GM23338 (cell line): ENCODE measurements at regions not wholly inside any gene's neighbourhood (a gene's known extent, or its start where the extent isn't known, plus 50 kb on each side); places are given as distances from the start of the nearest gene placed in this dataset.

ENCODE experiments used
- ATAC-seq: fragments of 200-7000 bp; cut with Tn5 transposase; 3 replicates; pipeline ENCODE4 v1.9.1; 2020
- DNase-seq: peaks from one replicate; pipeline ENCODE4 v3.0.0-alpha.2; 2015; ENCODE audit warnings: low spot score
- H2AFZ ChIP-seq: fragments of 200-600 bp; sonication (generic); 2 replicates; pipeline ENCODE4 v1.8.0; 2016; ENCODE audit warnings: antibody characterized with exemption, mild to moderate bottlenecking, moderate library complexity
- H3F3A ChIP-seq: fragments of 200-600 bp; sonication (generic); replicated peaks from 2 replicates; pipeline ENCODE4 v1.8.0; 2017; ENCODE audit warnings: antibody characterized with exemption, mixed run types, low read depth
- H3K27ac ChIP-seq: fragments of 200-600 bp; sonication (generic); 2 replicates; pipeline ENCODE4 v1.6.1; 2016; ENCODE audit warnings: low read depth
- H3K27me3 ChIP-seq: fragments of 200-600 bp; sonication (generic); 2 replicates; pipeline ENCODE4 v1.8.0; 2016; ENCODE audit warnings: mild to moderate bottlenecking, mixed run types, moderate library complexity; ENCODE audit not compliant: insufficient read depth
- H3K36me3 ChIP-seq: fragments of 200-600 bp; sonication (generic); 2 replicates; pipeline ENCODE4 v1.8.0; 2016; ENCODE audit warnings: mild to moderate bottlenecking; ENCODE audit not compliant: insufficient read depth
- H3K4me1 ChIP-seq: fragments of 200-600 bp; sonication (generic); 2 replicates; pipeline ENCODE4 v1.8.0; 2016; ENCODE audit warnings: mild to moderate bottlenecking, moderate library complexity; ENCODE audit not compliant: insufficient read depth
- H3K4me2 ChIP-seq: fragments of 200-600 bp; sonication (generic); 2 replicates; pipeline ENCODE4 v1.7.1; 2017; ENCODE audit warnings: mixed run types
- H3K4me3 ChIP-seq: fragments of 200-600 bp; sonication (generic); 2 replicates; pipeline ENCODE4 v1.6.1; 2016; ENCODE audit warnings: mixed run types
- H3K79me2 ChIP-seq: fragments of 200-600 bp; sonication (generic); replicated peaks from 2 replicates; pipeline ENCODE4 v1.8.0; 2017; ENCODE audit warnings: mild to moderate bottlenecking; ENCODE audit not compliant: insufficient read depth
- H3K9me2 ChIP-seq: fragments of 200-600 bp; sonication (generic); 2 replicates; pipeline ENCODE4 v1.8.0; 2017; ENCODE audit not compliant: insufficient read depth
- H4K20me1 ChIP-seq: fragments of 200-600 bp; sonication (generic); replicated peaks from 2 replicates; pipeline ENCODE4 v1.8.0; 2017; ENCODE audit warnings: mild to moderate bottlenecking; ENCODE audit not compliant: insufficient read depth
- H3K27ac Mint-ChIP-seq: 2 replicates; pipeline ENCODE4 v1.8.0; 2020; ENCODE audit warnings: inconsistent platforms, mild to moderate bottlenecking, moderate library complexity, mixed read lengths
- H3K27me3 Mint-ChIP-seq: 3 replicates; pipeline ENCODE4 v1.8.0; 2022; ENCODE audit warnings: low read depth, mild to moderate bottlenecking, moderate library complexity, mixed read lengths, inconsistent platforms; ENCODE audit not compliant: insufficient read depth, poor library complexity
- H3K36me3 Mint-ChIP-seq: 3 replicates; pipeline ENCODE4 v1.8.0; 2021; ENCODE audit warnings: low read depth, mild to moderate bottlenecking, inconsistent platforms, moderate library complexity, mixed read lengths
- H3K4me1 Mint-ChIP-seq: 3 replicates; pipeline ENCODE4 v1.8.0; 2020; ENCODE audit warnings: mild to moderate bottlenecking, inconsistent platforms, mixed read lengths
- H3K4me3 Mint-ChIP-seq: 3 replicates; pipeline ENCODE4 v1.8.0; 2021; ENCODE audit warnings: moderate library complexity, mild to moderate bottlenecking, inconsistent platforms, mixed read lengths
- H3K9me3 Mint-ChIP-seq: 3 replicates; pipeline ENCODE4 v1.8.0; 2020; ENCODE audit warnings: moderate library complexity, mild to moderate bottlenecking, inconsistent platforms, mixed read lengths
- CREB1 ChIP-seq: fragments of 250-450 bp; sonication (Bioruptor Pico); IDR thresholded peaks from 2 replicates; pipeline ENCODE4 v1.5.0; 2020; ENCODE audit warnings: low read depth, mild to moderate bottlenecking, moderate library complexity
- EZH2phosphoT487 ChIP-seq: fragments of 200-600 bp; sonication (generic); IDR thresholded peaks from one replicate; pipeline ENCODE4 v1.8.1; 2018; ENCODE audit warnings: antibody characterized with exemption; ENCODE audit not compliant: unreplicated experiment
- JUNB ChIP-seq: IDR thresholded peaks from one replicate; pipeline ENCODE4 v1.6.1; 2016; ENCODE audit warnings: antibody characterized with exemption; ENCODE audit not compliant: unreplicated experiment
- NANOG ChIP-seq: IDR thresholded peaks from 2 replicates; pipeline ENCODE4 v1.6.1; 2016; ENCODE audit warnings: antibody characterized with exemption, borderline replicate concordance
- POLR2AphosphoS5 ChIP-seq: IDR thresholded peaks from 2 replicates; pipeline ENCODE4 v1.6.1; 2016; ENCODE audit warnings: antibody characterized with exemption, low read depth
- ZNF114 ChIP-seq: fragments of 250-450 bp; sonication (Bioruptor Pico); IDR thresholded peaks from 2 replicates; pipeline ENCODE4 v1.5.0; 2020; ENCODE audit warnings: mild to moderate bottlenecking, moderate library complexity
- ZNF331 ChIP-seq: fragments of 250-450 bp; sonication (Bioruptor Pico); IDR thresholded peaks from 2 replicates; pipeline ENCODE4 v1.5.0; 2020; ENCODE audit warnings: low read depth, mild to moderate bottlenecking, moderate library complexity
- TF ChIP-seq, protein P1 (sequence below): IDR thresholded peaks from one replicate; pipeline ENCODE4 v1.6.1; 2018; ENCODE audit warnings: antibody characterized with exemption; ENCODE audit not compliant: unreplicated experiment
- TF ChIP-seq, protein P2 (sequence below): fragments of 250-450 bp; sonication (Bioruptor Pico); IDR thresholded peaks from 2 replicates; pipeline ENCODE4 v1.5.0; 2020; ENCODE audit warnings: mild to moderate bottlenecking, moderate library complexity

DNA sequence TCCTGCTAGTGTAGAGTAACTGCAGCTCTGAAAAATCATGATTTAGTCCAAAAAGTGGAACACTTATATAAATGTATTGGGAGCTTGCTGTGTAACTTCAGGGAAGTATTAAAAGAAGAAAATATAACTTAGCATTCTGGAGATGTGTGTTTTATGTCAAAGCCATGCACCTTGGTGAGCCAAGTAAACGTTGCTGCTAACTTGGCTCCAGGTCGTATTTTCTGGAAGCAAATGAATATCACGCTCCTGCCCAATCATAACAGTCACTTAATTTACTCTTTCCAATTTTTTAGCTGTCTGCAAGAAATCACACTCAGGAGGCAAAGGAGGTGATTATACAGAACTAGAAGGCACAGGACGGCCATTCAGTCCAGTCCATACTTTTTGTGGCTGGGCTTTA lies 61.1 kb downstream of the DOP1B start:
- Histone ChIP-seq H3K4me3 (no peak overlapping the region), H3K36me3 (no peaks in the 10 kb centered on the region), H3K9me2 (no peaks in the 10 kb centered on the region), H3K27ac (no peak overlapping the region; the same call in 1 of the 2 replicates), H3K4me1 (no peaks in the 10 kb centered on the region), H4K20me1 (no peaks in the 10 kb centered on the region), H3K27me3 (no peaks in the 10 kb centered on the region), H3K79me2 (no peaks in the 10 kb centered on the region), H3K4me2 (no peak overlapping the region), H2AFZ (no peak overlapping the region), H3F3A (no peaks in the 10 kb centered on the region)
- Mint-ChIP-seq H3K9me3 (no peaks in the 10 kb centered on the region), H3K36me3 (no peaks in the 10 kb centered on the region), H3K4me1 (no peaks in the 10 kb centered on the region), H3K4me3 (no peak overlapping the region), H3K27ac (no peak overlapping the region), H3K27me3 (peaks cover 3% of the 10 kb centered on the region)
- no peak for DNase-seq
- TF ChIP-seq JUNB (no peak), CREB1 (CRISPR knock-in tag) (no peak), NANOG (no peak)
- TF ChIP-seq, protein P1, sequence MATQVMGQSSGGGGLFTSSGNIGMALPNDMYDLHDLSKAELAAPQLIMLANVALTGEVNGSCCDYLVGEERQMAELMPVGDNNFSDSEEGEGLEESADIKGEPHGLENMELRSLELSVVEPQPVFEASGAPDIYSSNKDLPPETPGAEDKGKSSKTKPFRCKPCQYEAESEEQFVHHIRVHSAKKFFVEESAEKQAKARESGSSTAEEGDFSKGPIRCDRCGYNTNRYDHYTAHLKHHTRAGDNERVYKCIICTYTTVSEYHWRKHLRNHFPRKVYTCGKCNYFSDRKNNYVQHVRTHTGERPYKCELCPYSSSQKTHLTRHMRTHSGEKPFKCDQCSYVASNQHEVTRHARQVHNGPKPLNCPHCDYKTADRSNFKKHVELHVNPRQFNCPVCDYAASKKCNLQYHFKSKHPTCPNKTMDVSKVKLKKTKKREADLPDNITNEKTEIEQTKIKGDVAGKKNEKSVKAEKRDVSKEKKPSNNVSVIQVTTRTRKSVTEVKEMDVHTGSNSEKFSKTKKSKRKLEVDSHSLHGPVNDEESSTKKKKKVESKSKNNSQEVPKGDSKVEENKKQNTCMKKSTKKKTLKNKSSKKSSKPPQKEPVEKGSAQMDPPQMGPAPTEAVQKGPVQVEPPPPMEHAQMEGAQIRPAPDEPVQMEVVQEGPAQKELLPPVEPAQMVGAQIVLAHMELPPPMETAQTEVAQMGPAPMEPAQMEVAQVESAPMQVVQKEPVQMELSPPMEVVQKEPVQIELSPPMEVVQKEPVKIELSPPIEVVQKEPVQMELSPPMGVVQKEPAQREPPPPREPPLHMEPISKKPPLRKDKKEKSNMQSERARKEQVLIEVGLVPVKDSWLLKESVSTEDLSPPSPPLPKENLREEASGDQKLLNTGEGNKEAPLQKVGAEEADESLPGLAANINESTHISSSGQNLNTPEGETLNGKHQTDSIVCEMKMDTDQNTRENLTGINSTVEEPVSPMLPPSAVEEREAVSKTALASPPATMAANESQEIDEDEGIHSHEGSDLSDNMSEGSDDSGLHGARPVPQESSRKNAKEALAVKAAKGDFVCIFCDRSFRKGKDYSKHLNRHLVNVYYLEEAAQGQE, result no peak
- no peak for ATAC-seq

DNA sequence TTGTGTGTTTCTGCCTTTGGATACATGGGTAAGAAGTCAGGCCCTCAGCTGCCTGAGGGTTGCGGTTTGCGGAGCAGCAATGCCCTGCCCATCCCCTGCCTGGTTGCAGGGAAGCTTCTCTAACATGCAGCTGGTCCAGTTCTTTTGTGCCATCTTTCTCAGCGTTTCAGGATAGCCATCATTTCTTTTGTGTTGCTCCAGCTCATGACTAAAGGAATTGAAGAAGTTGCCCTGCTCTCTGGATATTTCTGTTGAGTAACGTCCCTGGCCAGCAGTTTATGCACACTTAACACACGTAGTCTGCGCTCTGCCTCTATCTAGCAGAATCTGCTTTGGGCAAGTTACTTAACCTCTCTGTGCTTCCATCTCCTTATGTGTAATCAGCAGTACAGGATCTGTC lies 62.1 kb downstream of the DOP1B start:
- H3K36me3 Mint-ChIP-seq, result no peaks in the 10 kb centered on the region
- H3K4me3 ChIP-seq, result no peak overlapping the region
- 0 out of 2 replicates have a peak overlapping the region, but pooled peaks have one; percentile 62 for H3K27ac Mint-ChIP-seq

More for the DNA sequence above, 62.1 kb downstream of the DOP1B start:
- Histone ChIP-seq H3K4me2 (no peak overlapping the region), H4K20me1 (no peaks in the 10 kb centered on the region), H3F3A (no peaks in the 10 kb centered on the region), H2AFZ (no peak overlapping the region), H3K79me2 (no peaks in the 10 kb centered on the region), H3K27ac (no peak overlapping the region), H3K9me2 (no peaks in the 10 kb centered on the region), H3K4me1 (no peaks in the 10 kb centered on the region), H3K27me3 (no peaks in the 10 kb centered on the region), H3K36me3 (no peaks in the 10 kb centered on the region)
- DNase-seq (no peak), ATAC-seq (no peak)
- H3K4me1 Mint-ChIP-seq, result no peaks in the 10 kb centered on the region
- TF ChIP-seq ZNF114 (CRISPR knock-in tag) (no peak), ZNF331 (CRISPR knock-in tag) (no peak), JUNB (no peak), EZH2phosphoT487 (no peak), POLR2AphosphoS5 (no peak)
- TF ChIP-seq, protein P2, sequence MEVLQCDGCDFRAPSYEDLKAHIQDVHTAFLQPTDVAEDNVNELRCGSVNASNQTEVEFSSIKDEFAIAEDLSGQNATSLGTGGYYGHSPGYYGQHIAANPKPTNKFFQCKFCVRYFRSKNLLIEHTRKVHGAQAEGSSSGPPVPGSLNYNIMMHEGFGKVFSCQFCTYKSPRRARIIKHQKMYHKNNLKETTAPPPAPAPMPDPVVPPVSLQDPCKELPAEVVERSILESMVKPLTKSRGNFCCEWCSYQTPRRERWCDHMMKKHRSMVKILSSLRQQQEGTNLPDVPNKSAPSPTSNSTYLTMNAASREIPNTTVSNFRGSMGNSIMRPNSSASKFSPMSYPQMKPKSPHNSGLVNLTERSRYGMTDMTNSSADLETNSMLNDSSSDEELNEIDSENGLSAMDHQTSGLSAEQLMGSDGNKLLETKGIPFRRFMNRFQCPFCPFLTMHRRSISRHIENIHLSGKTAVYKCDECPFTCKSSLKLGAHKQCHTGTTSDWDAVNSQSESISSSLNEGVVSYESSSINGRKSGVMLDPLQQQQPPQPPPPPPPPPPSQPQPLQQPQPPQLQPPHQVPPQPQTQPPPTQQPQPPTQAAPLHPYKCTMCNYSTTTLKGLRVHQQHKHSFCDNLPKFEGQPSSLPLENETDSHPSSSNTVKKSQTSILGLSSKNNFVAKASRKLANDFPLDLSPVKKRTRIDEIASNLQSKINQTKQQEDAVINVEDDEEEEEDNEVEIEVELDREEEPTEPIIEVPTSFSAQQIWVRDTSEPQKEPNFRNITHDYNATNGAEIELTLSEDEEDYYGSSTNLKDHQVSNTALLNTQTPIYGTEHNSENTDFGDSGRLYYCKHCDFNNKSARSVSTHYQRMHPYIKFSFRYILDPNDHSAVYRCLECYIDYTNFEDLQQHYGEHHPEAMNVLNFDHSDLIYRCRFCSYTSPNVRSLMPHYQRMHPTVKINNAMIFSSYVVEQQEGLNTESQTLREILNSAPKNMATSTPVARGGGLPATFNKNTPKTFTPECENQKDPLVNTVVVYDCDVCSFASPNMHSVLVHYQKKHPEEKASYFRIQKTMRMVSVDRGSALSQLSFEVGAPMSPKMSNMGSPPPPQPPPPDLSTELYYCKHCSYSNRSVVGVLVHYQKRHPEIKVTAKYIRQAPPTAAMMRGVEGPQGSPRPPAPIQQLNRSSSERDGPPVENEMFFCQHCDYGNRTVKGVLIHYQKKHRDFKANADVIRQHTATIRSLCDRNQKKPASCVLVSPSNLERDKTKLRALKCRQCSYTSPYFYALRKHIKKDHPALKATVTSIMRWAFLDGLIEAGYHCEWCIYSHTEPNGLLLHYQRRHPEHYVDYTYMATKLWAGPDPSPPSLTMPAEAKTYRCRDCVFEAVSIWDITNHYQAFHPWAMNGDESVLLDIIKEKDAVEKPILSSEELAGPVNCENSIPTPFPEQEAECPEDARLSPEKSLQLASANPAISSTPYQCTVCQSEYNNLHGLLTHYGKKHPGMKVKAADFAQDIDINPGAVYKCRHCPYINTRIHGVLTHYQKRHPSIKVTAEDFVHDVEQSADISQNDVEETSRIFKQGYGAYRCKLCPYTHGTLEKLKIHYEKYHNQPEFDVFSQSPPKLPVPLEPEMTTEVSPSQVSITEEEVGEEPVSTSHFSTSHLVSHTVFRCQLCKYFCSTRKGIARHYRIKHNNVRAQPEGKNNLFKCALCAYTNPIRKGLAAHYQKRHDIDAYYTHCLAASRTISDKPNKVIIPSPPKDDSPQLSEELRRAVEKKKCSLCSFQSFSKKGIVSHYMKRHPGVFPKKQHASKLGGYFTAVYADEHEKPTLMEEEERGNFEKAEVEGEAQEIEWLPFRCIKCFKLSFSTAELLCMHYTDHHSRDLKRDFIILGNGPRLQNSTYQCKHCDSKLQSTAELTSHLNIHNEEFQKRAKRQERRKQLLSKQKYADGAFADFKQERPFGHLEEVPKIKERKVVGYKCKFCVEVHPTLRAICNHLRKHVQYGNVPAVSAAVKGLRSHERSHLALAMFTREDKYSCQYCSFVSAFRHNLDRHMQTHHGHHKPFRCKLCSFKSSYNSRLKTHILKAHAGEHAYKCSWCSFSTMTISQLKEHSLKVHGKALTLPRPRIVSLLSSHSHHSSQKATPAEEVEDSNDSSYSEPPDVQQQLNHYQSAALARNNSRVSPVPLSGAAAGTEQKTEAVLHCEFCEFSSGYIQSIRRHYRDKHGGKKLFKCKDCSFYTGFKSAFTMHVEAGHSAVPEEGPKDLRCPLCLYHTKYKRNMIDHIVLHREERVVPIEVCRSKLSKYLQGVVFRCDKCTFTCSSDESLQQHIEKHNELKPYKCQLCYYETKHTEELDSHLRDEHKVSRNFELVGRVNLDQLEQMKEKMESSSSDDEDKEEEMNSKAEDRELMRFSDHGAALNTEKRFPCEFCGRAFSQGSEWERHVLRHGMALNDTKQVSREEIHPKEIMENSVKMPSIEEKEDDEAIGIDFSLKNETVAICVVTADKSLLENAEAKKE (CRISPR knock-in tag), result no peak
- TF ChIP-seq, protein P1, result no peak
- no peaks in the 10 kb centered on the region for H3K9me3 Mint-ChIP-seq
- H3K4me3 Mint-ChIP-seq, result no peak overlapping the region
- H3K27me3 Mint-ChIP-seq, result peaks cover 3% of the 10 kb centered on the region
